ENCODE measurements at regions not wholly inside any gene's neighbourhood (a gene's known extent, or its start where the extent isn't known, plus 50 kb on each side); places are given as distances from the start of the nearest gene placed in this dataset.

DNA sequence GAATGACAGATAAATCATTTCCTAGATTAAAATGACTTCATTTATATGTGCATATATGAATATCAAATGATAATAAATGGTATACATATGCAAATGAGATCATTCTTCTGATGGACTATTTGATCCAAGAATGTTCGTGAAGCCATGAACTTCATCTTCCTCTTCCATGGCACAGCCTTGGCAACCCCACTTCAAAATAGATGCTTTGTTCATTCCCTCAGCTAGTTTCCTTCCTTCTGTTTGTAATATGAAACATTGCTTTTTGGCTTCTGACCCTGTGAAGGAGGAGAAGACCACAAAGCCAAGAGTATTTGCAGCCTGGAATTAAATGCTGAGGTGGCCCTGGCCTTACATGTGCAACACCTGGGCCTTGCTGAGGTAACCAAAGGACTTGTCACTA is 106.8 kb upstream of the LIFR start:
- TF ChIP-seq CTCF (IDR thresholded peaks at IDR 0.05) (no peak), POLR2AphosphoS5 (IDR thresholded peaks at IDR 0.05) (no peak), POLR2A (IDR thresholded peaks at IDR 0.05) (no peak)
